ENCODE measurements at regions not wholly inside any gene's neighbourhood (a gene's known extent, or its start where the extent isn't known, plus 50 kb on each side); places are given as distances from the start of the nearest gene placed in this dataset.
A peak's percentile ranks its signal among the peaks of the same experiment; 100 is the strongest.

- DNase-seq (ENCODE audit: low read depth in 3 of 3) = no peak
Measured at GRCh38 chr14:97642631-97643030, 845.4 kb downstream of the VRK1 start.

- DNase-seq (ENCODE audit: low read depth in 3 of 3) = no peak
Measured at GRCh38 chr14:97644365-97644764, 847.2 kb downstream of the VRK1 start.

- DNase-seq (ENCODE audit: low read depth in 3 of 3) = no peak
Measured at GRCh38 chr14:97649752-97650151, 852.6 kb downstream of the VRK1 start.

- no peak for DNase-seq (ENCODE audit: low read depth in 3 of 3)
Measured at GRCh38 chr14:97655169-97655948, 858.2 kb downstream of the VRK1 start.

- no peak for DNase-seq (ENCODE audit: low read depth in 3 of 3)
Measured at GRCh38 chr14:97657609-97658008, 860.4 kb downstream of the VRK1 start.

- no peak for DNase-seq (ENCODE audit: low read depth in 3 of 3)
Measured at GRCh38 chr14:97687944-97688630, 890.9 kb downstream of the VRK1 start.

- DNase-seq (ENCODE audit: low read depth in 3 of 3) = no peak
Measured at GRCh38 chr14:97688631-97689336, 891.6 kb downstream of the VRK1 start.

- DNase-seq (ENCODE audit: low read depth in 3 of 3) = no peak
Measured at GRCh38 chr14:97692084-97692483, 894.9 kb downstream of the VRK1 start.

- DNase-seq (ENCODE audit: low read depth in 3 of 3) = no peak
Measured at GRCh38 chr14:97695456-97695981, 898.3 kb downstream of the VRK1 start.

GRCh38 chr14:97697772-97698171 lies 900.6 kb downstream of the VRK1 start:
- no peak for DNase-seq (ENCODE audit: low read depth in 3 of 3)

GRCh38 chr14:97699026-97699425 lies 901.8 kb downstream of the VRK1 start:
- no peak for DNase-seq (ENCODE audit: low read depth in 3 of 3)

GRCh38 chr14:97703006-97703760 lies 906.0 kb downstream of the VRK1 start:
- no peak for DNase-seq (ENCODE audit: low read depth in 3 of 3)

GRCh38 chr14:97704316-97704885 lies 907.2 kb downstream of the VRK1 start:
- no peak for DNase-seq (ENCODE audit: low read depth in 3 of 3)

GRCh38 chr14:97705107-97705506 lies 907.9 kb downstream of the VRK1 start:
- DNase-seq (ENCODE audit: low read depth in 3 of 3) = no peak

GRCh38 chr14:97705976-97706375 lies 908.8 kb downstream of the VRK1 start:
- no peak for DNase-seq (ENCODE audit: low read depth in 3 of 3)

- DNase-seq (ENCODE audit: low read depth in 3 of 3) = no peak
Measured at GRCh38 chr14:97706819-97707218, 909.6 kb downstream of the VRK1 start.

- DNase-seq (ENCODE audit: low read depth in 3 of 3) = no peak
Measured at GRCh38 chr14:97707603-97708002, 910.4 kb downstream of the VRK1 start.

GRCh38 chr14:97709552-97709951 lies 912.4 kb downstream of the VRK1 start:
- no peak for DNase-seq (ENCODE audit: low read depth in 3 of 3)

GRCh38 chr14:97710726-97711125 lies 913.5 kb downstream of the VRK1 start:
- DNase-seq (ENCODE audit: low read depth in 3 of 3) = no peak

- no peak for DNase-seq (ENCODE audit: low read depth in 3 of 3)
Measured at GRCh38 chr14:97712471-97712870, 915.3 kb downstream of the VRK1 start.

- peak in 1 of 3 experiments; percentile 33 for DNase-seq (ENCODE audit: low read depth in 3 of 3)
Measured at GRCh38 chr14:97713023-97713422, 915.8 kb downstream of the VRK1 start.

All from stimulated activated CD4-positive, alpha-beta T cell treated with anti-CD3 and anti-CD28 coated beads, TNF-alpha, amount 100 ng/mL, for 24 hours (primary cell).